ENCODE measurements at regions not wholly inside any gene's neighbourhood (a gene's known extent, or its start where the extent isn't known, plus 50 kb on each side); places are given as distances from the start of the nearest gene placed in this dataset.

GRCh38 chr10:56943221-56943755, 582.2 kb upstream of the ZWINT start:
- TF ChIP-seq CTCF (IDR thresholded peaks at IDR 0.05) (no peak), POLR2A (IDR thresholded peaks at IDR 0.05) (no peak)

Measured in esophagus squamous epithelium (tissue), 4 donors.